GM23248 (cell line): ENCODE measurements at regions not wholly inside any gene's neighbourhood (a gene's known extent, or its start where the extent isn't known, plus 50 kb on each side); places are given as distances from the start of the nearest gene placed in this dataset.

ENCODE experiments used
- EZH2 ChIP-seq: fragments of 200-600 bp; sonication (generic); IDR thresholded peaks from 2 replicates; pipeline ENCODE4 v1.6.1; 2018; ENCODE audit warnings: antibody characterized with exemption, mild to moderate bottlenecking; ENCODE audit not compliant: insufficient read depth, poor library complexity, severe bottlenecking
- EZH2phosphoT487 ChIP-seq: fragments of 200-600 bp; sonication (generic); IDR thresholded peaks from 2 replicates; pipeline ENCODE4 v1.6.1; 2018; ENCODE audit warnings: antibody characterized with exemption, moderate library complexity, mild to moderate bottlenecking, low read depth; ENCODE audit not compliant: insufficient read depth

GRCh38 chr6:47404435-47404834 is 73.2 kb upstream of the CD2AP start:
- no peak for TF ChIP-seq EZH2
- TF ChIP-seq EZH2phosphoT487 = no peak
